ENCODE measurements at regions not wholly inside any gene's neighbourhood (a gene's known extent, or its start where the extent isn't known, plus 50 kb on each side); places are given as distances from the start of the nearest gene placed in this dataset.

DNA sequence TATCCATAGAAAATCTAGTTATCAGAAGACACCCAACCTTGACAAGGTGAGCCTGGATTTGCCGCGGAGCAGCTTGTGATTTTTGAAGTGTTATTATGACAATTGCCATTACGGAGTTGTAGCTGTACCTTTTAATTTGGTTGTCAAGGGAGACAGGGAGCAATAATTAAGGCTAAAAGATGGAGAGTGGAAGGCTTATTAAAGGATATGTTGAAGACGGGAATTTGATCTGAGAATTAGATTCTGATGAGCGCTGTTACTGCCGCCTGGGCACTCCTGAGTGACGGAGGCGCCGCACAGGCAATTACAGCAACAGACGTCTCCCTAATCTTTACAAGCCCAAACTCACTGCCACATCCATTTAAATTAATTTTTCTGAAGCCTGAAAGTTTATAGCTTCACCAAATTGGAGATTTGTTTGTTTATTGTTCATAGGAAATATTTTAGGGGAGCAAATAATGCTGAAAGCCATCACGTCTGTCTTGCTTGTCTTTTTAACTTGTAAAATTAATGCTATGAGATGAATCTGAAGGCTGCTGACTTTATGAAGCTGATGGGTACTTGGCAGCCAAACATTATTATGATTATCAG lies 475.0 kb upstream of the ADARB2 start:
- Histone ChIP-seq H3K27ac (ENCODE audit: insufficient read depth, low read length) (no peak overlapping the region), H4K5ac (ENCODE audit: low read depth, low read length) (no peak overlapping the region), H2BK15ac (ENCODE audit: low read depth, low read length) (no peak overlapping the region), H3K56ac (ENCODE audit: extremely low read depth, insufficient read depth, low read length) (no peak overlapping the region), H2BK120ac (ENCODE audit: low read depth, low read length) (no peak overlapping the region), H3K9me1 (ENCODE audit: insufficient read depth, low read length) (no peaks in the 10 kb centered on the region), H3K23ac (ENCODE audit: low read depth, low read length) (no peak overlapping the region), H3K9ac (ENCODE audit: low read depth, low read length) (no peak overlapping the region), H4K8ac (ENCODE audit: low read depth in 2 of 2, low read length in 2 of 2) (no peak overlapping the region), H3K36me3 (ENCODE audit: control insufficient read depth, insufficient read depth, low read length) (no peaks in the 10 kb centered on the region), H3K4me3 (ENCODE audit: insufficient read depth, low read depth, low read length) (no peak overlapping the region), H3K79me1 (ENCODE audit: low read depth in 1 of 2, low read length in 2 of 2) (no peaks in the 10 kb centered on the region), H2AK9ac (replicated peaks; ENCODE audit: low read depth, low read length, poor library complexity) (no peak overlapping the region), H3K4me2 (ENCODE audit: low read depth, low read length) (no peak overlapping the region), H3K18ac (ENCODE audit: low read depth, low read length) (no peak overlapping the region), H3K14ac (replicated peaks; ENCODE audit: low read depth, low read length) (no peak overlapping the region), H2AK5ac (ENCODE audit: low read depth, low read length) (no peak overlapping the region), H3K4ac (ENCODE audit: low read depth, low read length) (no peak overlapping the region), H3K9me3 (ENCODE audit: control insufficient read depth, insufficient read depth, low read length) (peaks cover 22% of the 10 kb centered on the region), H3K27me3 (ENCODE audit: control insufficient read depth, insufficient read depth, low read length) (no peaks in the 10 kb centered on the region), H2BK5ac (ENCODE audit: low read depth, low read length, poor library complexity, severe bottlenecking) (no peak overlapping the region), H2AFZ (replicated peaks; ENCODE audit: low read length, poor library complexity) (no peak overlapping the region), H4K20me1 (ENCODE audit: insufficient read depth, low read length) (no peaks in the 10 kb centered on the region), H2BK20ac (ENCODE audit: low read depth, low read length) (no peak overlapping the region), H3K4me1 (ENCODE audit: control insufficient read depth, insufficient read depth, low read length) (no peaks in the 10 kb centered on the region), H4K91ac (ENCODE audit: insufficient read depth, low read depth, low read length) (no peak overlapping the region)
- ATAC-seq (ENCODE audit: low read depth) (no peak), DNase-seq (no peak)
- dilution Hi-C loops (cut with HindIII; ENCODE audit: low sequenced_read_pairs, unreplicated experiment) (no loop called here), in situ Hi-C loops (cut with MboI; ENCODE audit: low sequenced_read_pairs) (no loop called here), intact Hi-C loops (cut with micrococcal nuclease) (no loop called here)
- TF ChIP-seq POLR2A (IDR thresholded peaks at IDR 0.05; ENCODE audit: low read depth, low read length) (no peak), FOS (IDR thresholded peaks at IDR 0.05; ENCODE audit: low read depth, low read length) (no peak), ELK1 (IDR thresholded peaks at IDR 0.05; ENCODE audit: borderline replicate concordance, low read depth, low read length) (no peak), MAFK (IDR thresholded peaks at IDR 0.05; ENCODE audit: low read depth, low read length) (no peak)
- TF ChIP-seq, protein P1, sequence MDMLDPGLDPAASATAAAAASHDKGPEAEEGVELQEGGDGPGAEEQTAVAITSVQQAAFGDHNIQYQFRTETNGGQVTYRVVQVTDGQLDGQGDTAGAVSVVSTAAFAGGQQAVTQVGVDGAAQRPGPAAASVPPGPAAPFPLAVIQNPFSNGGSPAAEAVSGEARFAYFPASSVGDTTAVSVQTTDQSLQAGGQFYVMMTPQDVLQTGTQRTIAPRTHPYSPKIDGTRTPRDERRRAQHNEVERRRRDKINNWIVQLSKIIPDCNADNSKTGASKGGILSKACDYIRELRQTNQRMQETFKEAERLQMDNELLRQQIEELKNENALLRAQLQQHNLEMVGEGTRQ (IDR thresholded peaks at IDR 0.05; ENCODE audit: low read depth, low read length): no peak
- CTCF ChIA-PET: no interaction called here
- POLR2A ChIA-PET (ENCODE audit: unreplicated experiment): no interaction called here
- 17% methylated on average over 1 of the region's 11 CpGs; no CpG with 5 or more reads in 1 of the 2 experiments for WGBS, 2 experiments (ENCODE audit: extremely low coverage in 2 of 2, insufficient read length in 1 of 2)
- BruUV-seq (replicated peaks): no TSS peak
